ENCODE measurements at regions not wholly inside any gene's neighbourhood (a gene's known extent, or its start where the extent isn't known, plus 50 kb on each side); places are given as distances from the start of the nearest gene placed in this dataset.
"Not testable (repeated sequence)": the region's sequence is repeated elsewhere in the genome, so short reads cannot be mapped to it uniquely, and the experiment has no call there.

DNA sequence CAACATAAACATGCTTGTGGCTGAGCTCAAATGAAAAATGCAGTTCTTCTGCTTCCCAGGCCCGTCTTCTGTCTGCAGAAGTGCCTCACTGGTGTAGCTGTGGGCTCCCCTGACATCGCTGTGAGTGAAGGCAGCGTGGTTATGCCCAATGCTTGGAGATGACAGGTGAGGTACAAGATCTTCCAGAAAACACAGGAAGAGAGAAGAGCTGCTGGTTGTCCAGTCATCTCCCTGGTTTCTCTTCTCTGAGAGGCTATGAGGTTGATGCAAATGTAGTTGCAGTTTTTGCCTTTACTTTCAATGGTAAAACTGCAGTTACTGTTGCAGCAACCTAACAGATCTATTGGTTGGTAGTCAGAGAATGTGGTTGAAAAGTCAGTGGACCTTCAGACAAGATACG is 223.6 kb downstream of the GATA3 start:
- Mint-ChIP-seq H3K27ac (no peak overlapping the region), H3K27me3 (ENCODE audit: low read depth) (peaks cover 26% of the 10 kb centered on the region)
- DNase-seq = peak; percentile 8 to 34

GRCh38 chr10:8279598-8279997 is 225.1 kb downstream of the GATA3 start:
- Mint-ChIP-seq H3K4me1 (ENCODE audit: low read depth) (peaks cover 20% of the 10 kb centered on the region), H3K27ac (no peak overlapping the region), H3K27me3 (ENCODE audit: low read depth) (peaks cover 21% of the 10 kb centered on the region), H3K4me3 (no peak overlapping the region), H3K9me3 (peaks cover 2 to 6% of the 10 kb centered on the region in 2 donors), H3K36me3 (ENCODE audit: insufficient read depth in 2 of 2) (peaks cover 0 to 1% of the 10 kb centered on the region in 2 donors)
- ATAC-seq (replicated peaks in 1 of 2) = no peak
- DNase-seq = no peak

More for the DNA sequence above, 223.6 kb downstream of the GATA3 start:
- Mint-ChIP-seq H3K4me1 (ENCODE audit: low read depth) (peaks cover 23% of the 10 kb centered on the region), H3K4me3 (peak overlapping the region in 1 of 2 donors; percentile 13), H3K36me3 (ENCODE audit: insufficient read depth in 2 of 2) (peaks cover 0 to 1% of the 10 kb centered on the region in 2 donors), H3K9me3 (peaks cover 3 to 8% of the 10 kb centered on the region in 2 donors)
- peak; percentile 56 to 99 for ATAC-seq (replicated peaks in 1 of 2)

GRCh38 chr10:8280946-8281345 is 226.5 kb downstream of the GATA3 start:
- no peak overlapping the region for H3K27ac Mint-ChIP-seq
- ATAC-seq (replicated peaks in 1 of 2) = no peak
- peaks cover 21% of the 10 kb centered on the region for H3K27me3 Mint-ChIP-seq (ENCODE audit: low read depth)

DNA sequence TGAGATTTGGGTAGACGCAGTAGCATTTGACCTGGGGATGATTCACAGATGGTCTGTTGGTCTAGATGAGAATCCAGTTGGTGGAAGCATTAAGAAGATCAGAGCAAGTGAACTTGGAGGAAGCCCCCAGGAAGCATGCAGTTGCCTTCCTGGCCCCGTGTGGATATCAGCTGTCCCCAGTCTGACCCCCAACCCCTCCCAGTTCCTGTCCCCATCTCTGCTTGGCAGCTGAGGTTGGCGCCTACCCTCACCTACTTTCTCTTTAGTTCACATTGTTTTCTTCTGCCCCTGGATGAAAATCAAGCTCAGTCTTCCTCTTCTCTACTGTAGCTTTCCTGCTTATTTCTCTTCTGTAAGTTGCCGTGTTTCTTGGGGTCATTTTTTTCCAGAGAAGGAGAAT is 227.9 kb downstream of the GATA3 start:
- Mint-ChIP-seq H3K27ac (peak overlapping the region; percentile 45), H3K4me1 (ENCODE audit: low read depth) (peaks cover 20% of the 10 kb centered on the region), H3K4me3 (peak overlapping the region in 1 of 2 donors; percentile 12), H3K27me3 (ENCODE audit: low read depth) (peaks cover 21% of the 10 kb centered on the region), H3K36me3 (ENCODE audit: insufficient read depth in 2 of 2) (peaks cover 0 to 1% of the 10 kb centered on the region in 2 donors), H3K9me3 (peaks cover 0 to 4% of the 10 kb centered on the region in 2 donors)
- ATAC-seq (replicated peaks in 1 of 2) = no peak
- no peak for DNase-seq

More at GRCh38 chr10:8280946-8281345, 226.5 kb downstream of the GATA3 start:
- Mint-ChIP-seq H3K36me3 (ENCODE audit: insufficient read depth in 2 of 2) (peaks cover 0 to 1% of the 10 kb centered on the region in 2 donors), H3K4me1 (ENCODE audit: low read depth) (peaks cover 20% of the 10 kb centered on the region), H3K4me3 (no peak overlapping the region), H3K9me3 (peaks cover 0 to 4% of the 10 kb centered on the region in 2 donors)
- DNase-seq = no peak

DNA sequence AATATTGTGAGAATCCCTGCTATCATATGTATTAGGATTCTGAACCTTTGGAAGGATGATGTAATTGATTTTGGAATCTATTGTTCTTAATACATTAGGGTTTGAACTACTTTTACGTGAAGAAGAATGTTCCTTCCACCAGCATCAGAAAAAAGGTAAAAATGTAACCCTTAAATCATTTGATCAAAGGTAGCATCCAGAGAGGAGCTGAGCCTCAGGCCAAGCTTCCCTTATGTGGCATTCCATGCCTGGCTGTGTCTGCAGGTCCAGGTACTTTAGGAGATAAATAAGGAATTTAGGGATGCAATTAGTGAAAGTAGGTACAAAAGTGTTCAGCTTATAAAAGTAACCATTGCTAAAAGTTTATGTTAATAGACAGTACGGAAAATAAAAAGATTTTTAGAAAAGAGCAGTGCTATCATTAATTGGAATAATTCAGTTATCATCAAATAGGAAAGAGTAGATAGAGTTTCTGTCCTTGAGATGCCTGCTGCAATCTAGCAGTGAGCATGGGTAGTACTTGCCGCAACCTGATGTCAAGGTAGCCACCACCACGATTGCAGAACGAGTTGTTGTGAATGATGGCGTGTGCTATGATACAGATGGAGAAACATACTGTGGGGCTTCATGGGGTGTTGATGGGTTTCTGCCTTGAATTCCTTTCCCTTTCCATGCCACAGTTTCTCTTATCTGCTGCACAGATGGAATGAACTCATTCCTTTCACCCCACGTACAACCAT is 228.8 kb downstream of the GATA3 start:
- Mint-ChIP-seq H3K27ac (no peak overlapping the region), H3K4me3 (no peak overlapping the region), H3K36me3 (ENCODE audit: insufficient read depth in 2 of 2) (peaks cover 0 to 1% of the 10 kb centered on the region in 2 donors), H3K27me3 (ENCODE audit: low read depth) (peaks cover 21% of the 10 kb centered on the region), H3K9me3 (peaks cover 0 to 4% of the 10 kb centered on the region in 2 donors), H3K4me1 (ENCODE audit: low read depth) (peaks cover 13% of the 10 kb centered on the region)
- ATAC-seq (replicated peaks in 1 of 2) = no peak
- DNase-seq = no peak

DNA sequence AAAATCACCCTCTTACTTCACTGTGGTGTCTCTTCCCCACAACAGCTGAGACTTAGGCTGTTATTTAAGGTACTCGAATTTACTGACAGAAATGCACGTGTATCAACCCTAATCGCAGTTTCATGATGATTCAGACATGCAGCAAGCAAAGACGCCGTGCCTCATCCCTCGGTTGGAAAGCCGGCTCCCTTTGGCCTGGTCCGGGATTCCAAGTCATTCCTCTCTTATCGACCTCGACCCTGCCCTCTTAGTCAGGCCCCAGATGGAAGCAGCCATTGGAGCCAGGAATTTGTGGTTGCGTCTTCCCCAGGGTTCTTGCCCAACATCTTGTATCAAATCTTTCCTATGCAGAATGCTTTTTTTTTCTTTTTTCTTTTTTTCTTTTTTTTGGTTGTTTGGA is 229.5 kb downstream of the GATA3 start:
- peaks cover 0 to 4% of the 10 kb centered on the region in 2 donors for H3K9me3 Mint-ChIP-seq

GRCh38 chr10:8285970-8286369 is 231.5 kb downstream of the GATA3 start:
- ATAC-seq (replicated peaks in 1 of 2); H3K9me3 Mint-ChIP-seq; H3K27ac Mint-ChIP-seq; DNase-seq; H3K4me3 Mint-ChIP-seq; H3K36me3 Mint-ChIP-seq (ENCODE audit: insufficient read depth in 2 of 2): not testable (repeated sequence)
- H3K27me3 Mint-ChIP-seq (ENCODE audit: low read depth) = peaks cover 18% of the 10 kb centered on the region
- peaks cover 11% of the 10 kb centered on the region for H3K4me1 Mint-ChIP-seq (ENCODE audit: low read depth)

More for the DNA sequence above, 229.5 kb downstream of the GATA3 start:
- DNase-seq (no peak), ATAC-seq (replicated peaks in 1 of 2) (no peak)
- Mint-ChIP-seq H3K4me3 (no peak overlapping the region), H3K27ac (no peak overlapping the region), H3K36me3 (ENCODE audit: insufficient read depth in 2 of 2) (peaks cover 0 to 1% of the 10 kb centered on the region in 2 donors), H3K27me3 (ENCODE audit: low read depth) (peaks cover 21% of the 10 kb centered on the region), H3K4me1 (ENCODE audit: low read depth) (peaks cover 11% of the 10 kb centered on the region)

GRCh38 chr10:8288600-8288999 is 234.1 kb downstream of the GATA3 start:
- no peaks in the 10 kb centered on the region for H3K4me1 Mint-ChIP-seq (ENCODE audit: low read depth)
- H3K4me3 Mint-ChIP-seq = no peak overlapping the region
- H3K9me3 Mint-ChIP-seq = peaks cover 0 to 6% of the 10 kb centered on the region in 2 donors
- H3K36me3 Mint-ChIP-seq (ENCODE audit: insufficient read depth in 2 of 2) = no peaks in the 10 kb centered on the region
- no peak for ATAC-seq (replicated peaks in 1 of 2)
- H3K27ac Mint-ChIP-seq = no peak overlapping the region
- no peak for DNase-seq
- no peaks in the 10 kb centered on the region for H3K27me3 Mint-ChIP-seq (ENCODE audit: low read depth)

- Mint-ChIP-seq H3K36me3 (ENCODE audit: insufficient read depth in 2 of 2) (no peaks in the 10 kb centered on the region), H3K9me3 (peaks cover 0 to 6% of the 10 kb centered on the region in 2 donors), H3K4me3 (no peak overlapping the region), H3K27ac (no peak overlapping the region), H3K4me1 (ENCODE audit: low read depth) (no peaks in the 10 kb centered on the region), H3K27me3 (ENCODE audit: low read depth) (no peaks in the 10 kb centered on the region)
- ATAC-seq (replicated peaks in 1 of 2) = no peak
- no peak for DNase-seq
Measured at GRCh38 chr10:8289186-8289924, 234.9 kb downstream of the GATA3 start.

GRCh38 chr10:8294779-8295178 is 240.3 kb downstream of the GATA3 start:
- peaks cover 12% of the 10 kb centered on the region for H3K27me3 Mint-ChIP-seq (ENCODE audit: low read depth)

GRCh38 chr10:8295311-8295710 is 240.8 kb downstream of the GATA3 start:
- DNase-seq (no peak), ATAC-seq (replicated peaks in 1 of 2) (no peak)
- Mint-ChIP-seq H3K4me1 (ENCODE audit: low read depth) (no peaks in the 10 kb centered on the region), H3K9me3 (peaks cover 0 to 2% of the 10 kb centered on the region in 2 donors), H3K4me3 (no peak overlapping the region), H3K27ac (no peak overlapping the region), H3K36me3 (ENCODE audit: insufficient read depth in 2 of 2) (peaks cover 0 to 2% of the 10 kb centered on the region in 2 donors), H3K27me3 (ENCODE audit: low read depth) (peaks cover 12% of the 10 kb centered on the region)

More at GRCh38 chr10:8294779-8295178, 240.3 kb downstream of the GATA3 start:
- Mint-ChIP-seq H3K36me3 (ENCODE audit: insufficient read depth in 2 of 2) (peaks cover 0 to 2% of the 10 kb centered on the region in 2 donors), H3K27ac (no peak overlapping the region), H3K4me3 (no peak overlapping the region), H3K4me1 (ENCODE audit: low read depth) (no peaks in the 10 kb centered on the region), H3K9me3 (peaks cover 0 to 3% of the 10 kb centered on the region in 2 donors)
- no peak for DNase-seq
- no peak for ATAC-seq (replicated peaks in 1 of 2)

GRCh38 chr10:8296090-8296733 is 241.7 kb downstream of the GATA3 start:
- Mint-ChIP-seq H3K4me3 (no peak overlapping the region), H3K27ac (no peak overlapping the region), H3K9me3 (no peaks in the 10 kb centered on the region), H3K36me3 (ENCODE audit: insufficient read depth in 2 of 2) (peaks cover 0 to 2% of the 10 kb centered on the region in 2 donors), H3K4me1 (ENCODE audit: low read depth) (no peaks in the 10 kb centered on the region), H3K27me3 (ENCODE audit: low read depth) (peaks cover 12% of the 10 kb centered on the region)
- ATAC-seq (replicated peaks in 1 of 2) (no peak), DNase-seq (no peak)

GRCh38 chr10:8296734-8297101 is 242.2 kb downstream of the GATA3 start:
- DNase-seq (no peak), ATAC-seq (replicated peaks in 1 of 2) (no peak)
- no peak overlapping the region for H3K4me3 Mint-ChIP-seq
- H3K4me1 Mint-ChIP-seq (ENCODE audit: low read depth) = no peaks in the 10 kb centered on the region
- H3K9me3 Mint-ChIP-seq = no peaks in the 10 kb centered on the region
- H3K27ac Mint-ChIP-seq = no peak overlapping the region
- H3K27me3 Mint-ChIP-seq (ENCODE audit: low read depth) = peaks cover 12% of the 10 kb centered on the region
- H3K36me3 Mint-ChIP-seq (ENCODE audit: insufficient read depth in 2 of 2) = peaks cover 0 to 2% of the 10 kb centered on the region in 2 donors

All from activated T-cell treated with anti-CD3 and anti-CD28 coated beads, Interleukin-2, amount 50 U/mL, for 72 hours (primary cell).